Mesenchymal stem cell (in vitro differentiated cells and primary cell): ENCODE measurements at regions not wholly inside any gene's neighbourhood (a gene's known extent, or its start where the extent isn't known, plus 50 kb on each side); places are given as distances from the start of the nearest gene placed in this dataset.

ENCODE experiments used
- DNase-seq: peaks from one replicate; pipeline ENCODE4 v3.0.0-alpha.2; 2013
- H2AFZ ChIP-seq: one replicate; pipeline ENCODE4 v1.6.1; 2013; ENCODE audit warnings: low read depth, mild to moderate bottlenecking, control low read depth, inconsistent platforms, low read length, moderate library complexity
- H2AK5ac ChIP-seq: 2 replicates; pipeline ENCODE4 v1.6.1; 2013; ENCODE audit warnings: low read length, moderate library complexity, mild to moderate bottlenecking, inconsistent platforms; ENCODE audit not compliant: severe bottlenecking
- H2BK120ac ChIP-seq: one replicate; pipeline ENCODE4 v1.6.1; 2013; ENCODE audit warnings: low read depth, mild to moderate bottlenecking, inconsistent platforms, low read length, moderate library complexity
- H2BK12ac ChIP-seq, 2 experiments: one replicate each; pipeline ENCODE4 v1.6.1; 2013; ENCODE audit warnings: inconsistent platforms in 2 of 2, low read length in 2 of 2, mild to moderate bottlenecking in 2 of 2, moderate library complexity in 2 of 2, control low read depth in 1 of 2
- H2BK15ac ChIP-seq: one replicate; pipeline ENCODE4 v1.6.1; 2013; ENCODE audit warnings: mild to moderate bottlenecking, low read depth, inconsistent platforms; ENCODE audit not compliant: poor library complexity, severe bottlenecking
- H2BK5ac ChIP-seq: 2 replicates; pipeline ENCODE4 v1.6.1; 2013; ENCODE audit warnings: low read depth, mild to moderate bottlenecking, low read length, control low read depth, inconsistent platforms; ENCODE audit not compliant: poor library complexity, severe bottlenecking
- H3K14ac ChIP-seq, 2 experiments: one replicate each; pipeline ENCODE4 v1.6.1; 2013; ENCODE audit warnings: inconsistent platforms in 2 of 2, low read length in 2 of 2, control low read depth in 1 of 2, mild to moderate bottlenecking in 1 of 2, moderate library complexity in 1 of 2
- H3K18ac ChIP-seq, 2 experiments: one replicate each; pipeline ENCODE4 v1.6.1; 2013; ENCODE audit warnings: inconsistent platforms in 2 of 2, low read length in 2 of 2, control low read depth in 1 of 2, low read depth in 1 of 2, mild to moderate bottlenecking in 1 of 2
- H3K23ac ChIP-seq, 2 experiments: one replicate each; pipeline ENCODE4 v1.6.1; 2013; ENCODE audit warnings: inconsistent platforms in 2 of 2, low read length in 2 of 2, mild to moderate bottlenecking in 2 of 2, moderate library complexity in 2 of 2, control low read depth in 1 of 2
- H3K27ac ChIP-seq: 2 replicates; pipeline ENCODE4 v1.5.1; 2013; ENCODE audit warnings: mild to moderate bottlenecking, moderate library complexity, low read length, control low read depth, inconsistent platforms; ENCODE audit not compliant: poor library complexity, severe bottlenecking
- H3K27me3 ChIP-seq, 2 experiments: 2 replicates each; pipeline versions ENCODE4 v1.6.1 to v1.7.0; 2013; ENCODE audit warnings: low read length in 2 of 2, mild to moderate bottlenecking in 2 of 2, moderate library complexity in 2 of 2, control low read depth in 1 of 2, inconsistent platforms in 1 of 2; ENCODE audit not compliant: control insufficient read depth in 1 of 2, insufficient read depth in 1 of 2
- H3K36me3 ChIP-seq, 2 experiments: 2 replicates each; pipeline versions ENCODE4 v1.6.1 to v1.7.0; 2013; ENCODE audit warnings: low read length in 2 of 2, control low read depth in 1 of 2, inconsistent platforms in 1 of 2, low read depth in 1 of 2, mild to moderate bottlenecking in 1 of 2; ENCODE audit not compliant: insufficient read depth in 2 of 2, control insufficient read depth in 1 of 2
- H3K4ac ChIP-seq, 2 experiments: one replicate each; pipeline ENCODE4 v1.6.1; 2013; ENCODE audit warnings: inconsistent platforms in 2 of 2, low read length in 2 of 2, mild to moderate bottlenecking in 2 of 2, moderate library complexity in 2 of 2, control low read depth in 1 of 2, low read depth in 1 of 2
- H3K4me1 ChIP-seq: 2 replicates; pipeline ENCODE4 v1.6.1; 2013; ENCODE audit warnings: low read depth, low read length, control low read depth; ENCODE audit not compliant: control insufficient read depth, insufficient read depth
- H3K4me2 ChIP-seq: 2 replicates; pipeline ENCODE4 v1.6.1; 2013; ENCODE audit warnings: low read length, mild to moderate bottlenecking, inconsistent platforms; ENCODE audit not compliant: poor library complexity, severe bottlenecking
- H3K4me3 ChIP-seq, 2 experiments: 2 replicates each; pipeline versions ENCODE4 v1.5.1 to v1.7.0; 2013; ENCODE audit warnings: low read length in 2 of 2, mild to moderate bottlenecking in 2 of 2, control low read depth in 1 of 2, low read depth in 1 of 2; ENCODE audit not compliant: insufficient read depth in 1 of 2
- H3K79me1 ChIP-seq: replicated peaks from 2 replicates; pipeline ENCODE4 v1.6.1; 2013; ENCODE audit warnings: mild to moderate bottlenecking, control low read depth, low read length, inconsistent platforms; ENCODE audit not compliant: poor library complexity, severe bottlenecking
- H3K9ac ChIP-seq: 2 replicates; pipeline ENCODE4 v1.7.0; 2013; ENCODE audit warnings: mild to moderate bottlenecking, low read length, moderate library complexity
- H3K9me3 ChIP-seq: 2 replicates; pipeline ENCODE4 v1.7.0; 2013; ENCODE audit warnings: mild to moderate bottlenecking, low read length; ENCODE audit not compliant: control insufficient read depth
- H4K8ac ChIP-seq: one replicate; pipeline ENCODE4 v1.6.1; 2013; ENCODE audit warnings: inconsistent platforms, mild to moderate bottlenecking, low read length, moderate library complexity
- H4K91ac ChIP-seq: one replicate; pipeline ENCODE4 v1.6.1; 2013; ENCODE audit warnings: mild to moderate bottlenecking, low read length, inconsistent platforms
- WGBS: methylation state at CpG from one replicate; pipeline ENCODE4 v1.1.7; 2013; ENCODE audit warnings: mixed read lengths; 5-methylcytosine and 5-hydroxymethylcytosine counted together

DNA sequence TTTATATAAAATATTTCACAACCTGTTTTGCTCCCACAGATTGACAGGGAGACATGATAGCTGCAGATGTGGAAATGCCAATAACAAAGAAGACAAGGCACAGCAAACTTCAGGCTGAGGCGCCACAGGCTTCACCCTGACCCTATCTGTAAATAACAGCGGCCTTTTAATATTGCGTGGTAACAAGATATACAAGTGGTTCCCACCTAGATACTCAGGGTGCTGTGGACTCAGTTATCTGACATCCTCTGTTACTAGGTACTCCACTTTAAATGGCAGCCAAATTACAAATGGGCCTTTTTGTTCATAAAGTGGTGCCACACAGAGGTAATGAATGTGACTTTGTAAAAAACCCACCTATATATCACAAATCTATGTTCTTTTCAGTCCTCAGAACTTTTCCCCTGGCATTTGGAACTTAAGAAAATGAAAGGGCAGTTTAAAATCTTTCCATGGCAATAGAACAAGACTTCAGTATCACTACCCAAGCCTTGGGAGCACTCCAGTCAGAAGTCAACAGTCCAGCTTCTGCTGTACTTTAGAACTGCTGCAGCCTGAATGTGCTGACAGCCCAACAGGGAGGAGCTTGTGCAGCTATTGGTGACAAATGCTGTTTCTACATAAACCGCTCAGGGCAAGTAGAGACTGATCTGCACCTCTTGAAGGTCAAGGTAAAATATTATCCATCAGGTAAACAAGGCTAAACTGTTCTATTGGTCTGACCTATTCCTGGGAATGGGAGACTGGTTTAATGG is 86.2 kb upstream of the DCD start:
- Histone ChIP-seq H3K23ac (no peak overlapping the region), H4K8ac (no peak overlapping the region), H3K9me3 (no peaks in the 10 kb centered on the region), H4K91ac (no peak overlapping the region), H2AK5ac (no peak overlapping the region), H3K4ac (no peak overlapping the region), H3K36me3 (no peaks in the 10 kb centered on the region), H2AFZ (no peak overlapping the region), H3K27me3 (no peaks in the 10 kb centered on the region), H3K4me2 (no peak overlapping the region), H2BK12ac (no peak overlapping the region), H3K79me1 (no peaks in the 10 kb centered on the region), H2BK15ac (no peak overlapping the region), H2BK120ac (no peak overlapping the region), H3K4me3 (no peak overlapping the region), H3K4me1 (no peaks in the 10 kb centered on the region), H3K9ac (no peak overlapping the region), H3K14ac (no peak overlapping the region), H2BK5ac (no peak overlapping the region), H3K27ac (no peak overlapping the region), H3K18ac (no peak overlapping the region)
- DNase-seq, result no peak
- WGBS, result 76% methylated on average over 4 of the region's 4 CpGs

GRCh38 chr12:54725233-54725843 is 77.2 kb upstream of the DCD start:
- H3K9me3 ChIP-seq, result no peaks in the 10 kb centered on the region
- no peak overlapping the region for H2AK5ac ChIP-seq
- H4K8ac ChIP-seq, result no peak overlapping the region
- 31% methylated on average over 5 of the region's 5 CpGs for WGBS
- no peak overlapping the region for H2BK120ac ChIP-seq
- no peak overlapping the region for H3K18ac ChIP-seq
- no peak overlapping the region for H4K91ac ChIP-seq
- H3K4me1 ChIP-seq, result no peaks in the 10 kb centered on the region
- H3K79me1 ChIP-seq, result no peaks in the 10 kb centered on the region
- no peak overlapping the region for H3K4me2 ChIP-seq
- no peak overlapping the region for H2BK5ac ChIP-seq
- no peak overlapping the region for H3K27ac ChIP-seq
- H3K27me3 ChIP-seq, result peaks cover 0 to 13% of the 10 kb centered on the region in 2 experiments
- H2AFZ ChIP-seq, result no peak overlapping the region
- H3K4ac ChIP-seq, result no peak overlapping the region
- no peaks in the 10 kb centered on the region for H3K36me3 ChIP-seq
- no peak overlapping the region for H3K4me3 ChIP-seq
- H2BK15ac ChIP-seq, result no peak overlapping the region
- H3K23ac ChIP-seq, result no peak overlapping the region
- H3K9ac ChIP-seq, result no peak overlapping the region
- no peak overlapping the region for H3K14ac ChIP-seq
- H2BK12ac ChIP-seq, result no peak overlapping the region
- peak; percentile 20 for DNase-seq

- H3K79me1 ChIP-seq, result no peaks in the 10 kb centered on the region
- H3K9ac ChIP-seq, result no peak overlapping the region
- 64% methylated on average over 4 of the region's 5 CpGs for WGBS
Observed at GRCh38 chr12:54723379-54724256, 75.5 kb upstream of the DCD start.

DNA sequence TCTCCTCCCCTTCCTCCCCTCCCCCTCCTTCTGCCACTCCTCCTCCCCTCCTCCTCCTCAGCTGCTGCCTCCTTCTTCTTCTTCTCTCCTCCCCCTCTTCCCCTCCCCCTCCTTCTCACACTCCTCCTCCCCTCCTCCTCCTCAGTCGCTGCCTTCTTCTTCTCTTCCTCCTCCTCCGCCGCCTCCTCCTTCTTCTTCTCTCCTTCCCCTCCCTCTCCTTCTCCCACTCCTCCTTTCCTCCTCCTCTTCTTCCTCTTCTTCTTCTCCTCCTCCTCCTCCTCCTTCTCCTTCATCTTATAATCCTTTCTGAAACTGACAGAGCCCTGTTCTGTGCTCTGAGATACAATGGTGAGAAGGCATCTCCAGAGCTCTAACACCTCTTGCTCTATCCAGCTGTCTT is 73.1 kb upstream of the DCD start:
- Histone ChIP-seq H3K4ac (no peak overlapping the region), H3K9ac (no peak overlapping the region), H3K18ac (no peak overlapping the region), H3K79me1 (no peaks in the 10 kb centered on the region), H2AFZ (no peak overlapping the region), H2BK15ac (no peak overlapping the region), H3K23ac (no peak overlapping the region), H3K4me2 (no peak overlapping the region), H3K27me3 (peaks cover 8 to 24% of the 10 kb centered on the region in 2 experiments), H2BK12ac (no peak overlapping the region), H2AK5ac (no peak overlapping the region), H2BK120ac (no peak overlapping the region), H4K91ac (no peak overlapping the region), H3K4me1 (no peaks in the 10 kb centered on the region), H2BK5ac (no peak overlapping the region), H3K27ac (no peak overlapping the region), H3K36me3 (no peaks in the 10 kb centered on the region), H3K4me3 (no peak overlapping the region), H4K8ac (no peak overlapping the region), H3K14ac (no peak overlapping the region), H3K9me3 (no peaks in the 10 kb centered on the region)
- 51% methylated on average over 3 of the region's 3 CpGs for WGBS
- no peak for DNase-seq

More at GRCh38 chr12:54723379-54724256, 75.5 kb upstream of the DCD start:
- Histone ChIP-seq H2AFZ (no peak overlapping the region), H4K8ac (no peak overlapping the region), H3K36me3 (no peaks in the 10 kb centered on the region), H3K18ac (no peak overlapping the region), H2BK120ac (no peak overlapping the region), H2AK5ac (no peak overlapping the region), H4K91ac (no peak overlapping the region), H3K9me3 (no peaks in the 10 kb centered on the region), H3K4me3 (no peak overlapping the region), H3K4ac (no peak overlapping the region), H3K14ac (no peak overlapping the region), H3K4me1 (no peaks in the 10 kb centered on the region), H3K27ac (no peak overlapping the region), H2BK5ac (no peak overlapping the region), H3K4me2 (no peak overlapping the region), H2BK15ac (no peak overlapping the region), H2BK12ac (no peak overlapping the region), H3K23ac (no peak overlapping the region), H3K27me3 (peaks cover 4 to 16% of the 10 kb centered on the region in 2 experiments)
- DNase-seq, result peak; percentile 29
